Neural crest cell (in vitro differentiated cells): ENCODE measurements at regions not wholly inside any gene's neighbourhood (a gene's known extent, or its start where the extent isn't known, plus 50 kb on each side); places are given as distances from the start of the nearest gene placed in this dataset.
"Not testable (repeated sequence)": the region's sequence is repeated elsewhere in the genome, so short reads cannot be mapped to it uniquely, and the experiment has no call there.

Experiments
- DNase-seq: peaks from one replicate; pipeline ENCODE4 v3.0.0; 2021; ENCODE audit warnings: low read depth, mixed read lengths, low spot score
- H3K27ac Mint-ChIP-seq: one replicate; pipeline ENCODE4 v1.8.0; 2021; ENCODE audit warnings: mild to moderate bottlenecking, mixed read lengths; ENCODE audit not compliant: unreplicated experiment
- H3K27me3 Mint-ChIP-seq: 2 replicates; pipeline ENCODE4 v1.8.0; 2021; ENCODE audit warnings: low read depth, mild to moderate bottlenecking, mixed read lengths
- H3K36me3 Mint-ChIP-seq: 2 replicates; pipeline ENCODE4 v1.8.0; 2021; ENCODE audit warnings: low read depth, mild to moderate bottlenecking, mixed read lengths
- H3K4me1 Mint-ChIP-seq: 2 replicates; pipeline ENCODE4 v1.8.0; 2021; ENCODE audit warnings: mixed read lengths
- H3K4me3 Mint-ChIP-seq: one replicate; pipeline ENCODE4 v1.8.0; 2021; ENCODE audit warnings: mild to moderate bottlenecking, mixed read lengths
- H3K9me3 Mint-ChIP-seq: 2 replicates; pipeline ENCODE4 v1.8.0; 2021; ENCODE audit warnings: mixed read lengths
- CTCF ChIP-seq: fragments of 200-600 bp; sonication (generic); conservative IDR thresholded peaks from 2 replicates; pipeline ENCODE4 v1.5.0; 2021; ENCODE audit warnings: antibody characterized with exemption, mild to moderate bottlenecking

- no peaks in the 10 kb centered on the region for H3K9me3 Mint-ChIP-seq
- H3K36me3 Mint-ChIP-seq: peaks cover 5% of the 10 kb centered on the region
- no peak for TF ChIP-seq CTCF
- no peak overlapping the region for H3K27ac Mint-ChIP-seq
- no peak overlapping the region for H3K4me3 Mint-ChIP-seq
- peaks cover 30% of the 10 kb centered on the region for H3K4me1 Mint-ChIP-seq
- no peak for DNase-seq
- no peaks in the 10 kb centered on the region for H3K27me3 Mint-ChIP-seq
These were observed 161.6 kb downstream of the DISP1 start for GRCh38 chr1:222976453-222976852.

- not testable (repeated sequence) for H3K27me3 Mint-ChIP-seq, H3K27ac Mint-ChIP-seq, DNase-seq, H3K36me3 Mint-ChIP-seq, H3K4me3 Mint-ChIP-seq, H3K9me3 Mint-ChIP-seq
- H3K4me1 Mint-ChIP-seq: peaks cover 25% of the 10 kb centered on the region
These were observed 162.5 kb downstream of the DISP1 start for GRCh38 chr1:222977294-222977693.

GRCh38 chr1:222979561-222979960, 163.5 kb downstream of the TLR5 start:
- TF ChIP-seq CTCF: no peak
- Mint-ChIP-seq H3K4me3 (no peak overlapping the region), H3K9me3 (no peaks in the 10 kb centered on the region), H3K27ac (no peak overlapping the region), H3K4me1 (peaks cover 15% of the 10 kb centered on the region), H3K27me3 (no peaks in the 10 kb centered on the region), H3K36me3 (peaks cover 5% of the 10 kb centered on the region)
- no peak for DNase-seq

- no peak for TF ChIP-seq CTCF
- Mint-ChIP-seq H3K4me3 (no peak overlapping the region), H3K36me3 (peaks cover 6% of the 10 kb centered on the region), H3K27ac (no peak overlapping the region), H3K4me1 (peaks cover 21% of the 10 kb centered on the region), H3K27me3 (no peaks in the 10 kb centered on the region), H3K9me3 (no peaks in the 10 kb centered on the region)
- no peak for DNase-seq
These were observed 155.4 kb downstream of the TLR5 start for GRCh38 chr1:222987674-222988076.

- no peaks in the 10 kb centered on the region for H3K27me3 Mint-ChIP-seq
- peaks cover 6% of the 10 kb centered on the region for H3K36me3 Mint-ChIP-seq
- no peaks in the 10 kb centered on the region for H3K9me3 Mint-ChIP-seq
- H3K27ac Mint-ChIP-seq: no peak overlapping the region
- peaks cover 26% of the 10 kb centered on the region for H3K4me1 Mint-ChIP-seq
- DNase-seq: no peak
- H3K4me3 Mint-ChIP-seq: no peak overlapping the region
- TF ChIP-seq CTCF: no peak
These were observed 153.6 kb downstream of the TLR5 start for GRCh38 chr1:222989443-222989842.

- no peak for DNase-seq
- H3K36me3 Mint-ChIP-seq: peaks cover 9% of the 10 kb centered on the region
- H3K4me1 Mint-ChIP-seq: peaks cover 37% of the 10 kb centered on the region
- H3K4me3 Mint-ChIP-seq: no peak overlapping the region
- H3K27me3 Mint-ChIP-seq: no peaks in the 10 kb centered on the region
- H3K9me3 Mint-ChIP-seq: no peaks in the 10 kb centered on the region
- H3K27ac Mint-ChIP-seq: no peak overlapping the region
- TF ChIP-seq CTCF: no peak
These were observed 151.9 kb downstream of the TLR5 start for GRCh38 chr1:222991177-222991576.
